ENCODE measurements at regions not wholly inside any gene's neighbourhood (a gene's known extent, or its start where the extent isn't known, plus 50 kb on each side); places are given as distances from the start of the nearest gene placed in this dataset.

DNA sequence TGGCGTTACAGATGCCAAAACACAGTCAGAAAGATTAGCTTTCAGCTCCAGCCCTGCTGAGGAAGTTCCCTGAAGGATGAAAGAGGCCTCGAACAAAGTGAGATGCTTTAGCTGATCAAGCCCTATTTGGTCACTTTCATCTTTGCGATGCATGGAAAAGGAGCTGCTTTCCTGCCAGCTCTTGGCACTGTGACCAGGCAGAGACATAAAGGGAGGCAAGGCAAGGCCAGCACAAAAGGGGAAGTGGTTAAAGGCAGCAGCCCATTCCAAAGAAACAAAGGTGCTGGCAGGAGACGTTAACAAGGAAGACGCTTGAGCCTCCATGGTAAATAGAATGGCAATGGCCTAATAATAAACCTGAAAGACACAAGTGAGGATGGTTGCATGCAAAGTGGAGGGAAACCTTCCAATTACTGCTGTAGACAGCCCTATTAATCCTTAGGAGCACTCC, 617.1 kb upstream of the INTU start:
- TF ChIP-seq, protein P1, sequence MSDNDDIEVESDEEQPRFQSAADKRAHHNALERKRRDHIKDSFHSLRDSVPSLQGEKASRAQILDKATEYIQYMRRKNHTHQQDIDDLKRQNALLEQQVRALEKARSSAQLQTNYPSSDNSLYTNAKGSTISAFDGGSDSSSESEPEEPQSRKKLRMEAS (IDR thresholded peaks at IDR 0.05) = no peak
- TF ChIP-seq CEBPG (CRISPR knock-in tag; IDR thresholded peaks at IDR 0.05) (no peak), ZNF260 (CRISPR knock-in tag; IDR thresholded peaks at IDR 0.05; ENCODE audit: borderline replicate concordance, low read depth) (no peak), FOXK2 (IDR thresholded peaks at IDR 0.05) (no peak), MAFK (conservative IDR thresholded peaks at IDR 0.05 in 1 of 2, IDR thresholded peaks at IDR 0.05 in 1 of 2; ENCODE audit: low read length in 2 of 2) (no peak), ZNF510 (CRISPR knock-in tag; IDR thresholded peaks at IDR 0.05; ENCODE audit: low read depth) (no peak), EZH2 (conservative IDR thresholded peaks at IDR 0.05; ENCODE audit: low read depth, low read length) (no peak), JUND (CRISPR knock-in tag; IDR thresholded peaks at IDR 0.05) (no peak)
- TF ChIP-seq, protein P2, sequence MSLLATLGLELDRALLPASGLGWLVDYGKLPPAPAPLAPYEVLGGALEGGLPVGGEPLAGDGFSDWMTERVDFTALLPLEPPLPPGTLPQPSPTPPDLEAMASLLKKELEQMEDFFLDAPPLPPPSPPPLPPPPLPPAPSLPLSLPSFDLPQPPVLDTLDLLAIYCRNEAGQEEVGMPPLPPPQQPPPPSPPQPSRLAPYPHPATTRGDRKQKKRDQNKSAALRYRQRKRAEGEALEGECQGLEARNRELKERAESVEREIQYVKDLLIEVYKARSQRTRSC (CRISPR knock-in tag; IDR thresholded peaks at IDR 0.05; ENCODE audit: low read depth) = no peak
- TF ChIP-seq, protein P3, sequence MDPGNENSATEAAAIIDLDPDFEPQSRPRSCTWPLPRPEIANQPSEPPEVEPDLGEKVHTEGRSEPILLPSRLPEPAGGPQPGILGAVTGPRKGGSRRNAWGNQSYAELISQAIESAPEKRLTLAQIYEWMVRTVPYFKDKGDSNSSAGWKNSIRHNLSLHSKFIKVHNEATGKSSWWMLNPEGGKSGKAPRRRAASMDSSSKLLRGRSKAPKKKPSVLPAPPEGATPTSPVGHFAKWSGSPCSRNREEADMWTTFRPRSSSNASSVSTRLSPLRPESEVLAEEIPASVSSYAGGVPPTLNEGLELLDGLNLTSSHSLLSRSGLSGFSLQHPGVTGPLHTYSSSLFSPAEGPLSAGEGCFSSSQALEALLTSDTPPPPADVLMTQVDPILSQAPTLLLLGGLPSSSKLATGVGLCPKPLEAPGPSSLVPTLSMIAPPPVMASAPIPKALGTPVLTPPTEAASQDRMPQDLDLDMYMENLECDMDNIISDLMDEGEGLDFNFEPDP (CRISPR knock-in tag; conservative IDR thresholded peaks at IDR 0.05) = no peak
- TF ChIP-seq, protein P4, sequence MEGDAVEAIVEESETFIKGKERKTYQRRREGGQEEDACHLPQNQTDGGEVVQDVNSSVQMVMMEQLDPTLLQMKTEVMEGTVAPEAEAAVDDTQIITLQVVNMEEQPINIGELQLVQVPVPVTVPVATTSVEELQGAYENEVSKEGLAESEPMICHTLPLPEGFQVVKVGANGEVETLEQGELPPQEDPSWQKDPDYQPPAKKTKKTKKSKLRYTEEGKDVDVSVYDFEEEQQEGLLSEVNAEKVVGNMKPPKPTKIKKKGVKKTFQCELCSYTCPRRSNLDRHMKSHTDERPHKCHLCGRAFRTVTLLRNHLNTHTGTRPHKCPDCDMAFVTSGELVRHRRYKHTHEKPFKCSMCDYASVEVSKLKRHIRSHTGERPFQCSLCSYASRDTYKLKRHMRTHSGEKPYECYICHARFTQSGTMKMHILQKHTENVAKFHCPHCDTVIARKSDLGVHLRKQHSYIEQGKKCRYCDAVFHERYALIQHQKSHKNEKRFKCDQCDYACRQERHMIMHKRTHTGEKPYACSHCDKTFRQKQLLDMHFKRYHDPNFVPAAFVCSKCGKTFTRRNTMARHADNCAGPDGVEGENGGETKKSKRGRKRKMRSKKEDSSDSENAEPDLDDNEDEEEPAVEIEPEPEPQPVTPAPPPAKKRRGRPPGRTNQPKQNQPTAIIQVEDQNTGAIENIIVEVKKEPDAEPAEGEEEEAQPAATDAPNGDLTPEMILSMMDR (CRISPR knock-in tag; IDR thresholded peaks at IDR 0.05) = no peak
